GM12864 (cell line): ENCODE measurements at regions not wholly inside any gene's neighbourhood (a gene's known extent, or its start where the extent isn't known, plus 50 kb on each side); places are given as distances from the start of the nearest gene placed in this dataset.
A peak's percentile ranks its signal among the peaks of the same experiment; 100 is the strongest.

Source experiments
- DNase-seq: peaks from one replicate; pipeline ENCODE4 v3.0.0-alpha.2; 2011; ENCODE audit warnings: low read depth
- H3K4me3 ChIP-seq: 2 replicates; pipeline ENCODE4 v1.5.1; 2011; ENCODE audit warnings: mild to moderate bottlenecking, low read depth, low read length, control low read depth
- TF ChIP-seq, protein P1 (sequence below): IDR thresholded peaks from 2 replicates; pipeline ENCODE4 v1.5.1; 2011; ENCODE audit warnings: low read depth, mild to moderate bottlenecking, moderate library complexity, low read length, control low read depth, inconsistent platforms; ENCODE audit errors: missing control alignments

DNA sequence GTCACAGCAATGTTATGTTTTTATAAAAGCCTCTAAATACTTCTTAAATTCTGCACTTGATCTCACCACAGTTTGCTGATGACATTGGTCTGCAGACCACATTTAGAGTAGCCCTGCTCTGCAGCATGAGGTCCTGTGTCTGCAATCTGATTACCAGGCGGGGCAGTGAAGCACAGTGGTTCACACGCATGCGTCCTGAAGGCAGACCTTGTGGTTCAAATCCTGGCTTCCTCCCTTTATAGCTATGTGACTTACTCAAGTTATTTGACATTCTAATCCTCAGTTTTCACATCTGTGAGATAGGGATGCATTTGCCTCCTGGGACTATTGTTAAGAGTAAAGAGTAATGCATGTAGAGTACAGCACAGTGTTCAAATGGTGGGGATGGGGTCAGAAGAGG is 50.3 kb downstream of the BMAL2 start:
- TF ChIP-seq, protein P1, sequence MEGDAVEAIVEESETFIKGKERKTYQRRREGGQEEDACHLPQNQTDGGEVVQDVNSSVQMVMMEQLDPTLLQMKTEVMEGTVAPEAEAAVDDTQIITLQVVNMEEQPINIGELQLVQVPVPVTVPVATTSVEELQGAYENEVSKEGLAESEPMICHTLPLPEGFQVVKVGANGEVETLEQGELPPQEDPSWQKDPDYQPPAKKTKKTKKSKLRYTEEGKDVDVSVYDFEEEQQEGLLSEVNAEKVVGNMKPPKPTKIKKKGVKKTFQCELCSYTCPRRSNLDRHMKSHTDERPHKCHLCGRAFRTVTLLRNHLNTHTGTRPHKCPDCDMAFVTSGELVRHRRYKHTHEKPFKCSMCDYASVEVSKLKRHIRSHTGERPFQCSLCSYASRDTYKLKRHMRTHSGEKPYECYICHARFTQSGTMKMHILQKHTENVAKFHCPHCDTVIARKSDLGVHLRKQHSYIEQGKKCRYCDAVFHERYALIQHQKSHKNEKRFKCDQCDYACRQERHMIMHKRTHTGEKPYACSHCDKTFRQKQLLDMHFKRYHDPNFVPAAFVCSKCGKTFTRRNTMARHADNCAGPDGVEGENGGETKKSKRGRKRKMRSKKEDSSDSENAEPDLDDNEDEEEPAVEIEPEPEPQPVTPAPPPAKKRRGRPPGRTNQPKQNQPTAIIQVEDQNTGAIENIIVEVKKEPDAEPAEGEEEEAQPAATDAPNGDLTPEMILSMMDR = no peak
- DNase-seq = no peak
- H3K4me3 ChIP-seq = no peak overlapping the region

DNA sequence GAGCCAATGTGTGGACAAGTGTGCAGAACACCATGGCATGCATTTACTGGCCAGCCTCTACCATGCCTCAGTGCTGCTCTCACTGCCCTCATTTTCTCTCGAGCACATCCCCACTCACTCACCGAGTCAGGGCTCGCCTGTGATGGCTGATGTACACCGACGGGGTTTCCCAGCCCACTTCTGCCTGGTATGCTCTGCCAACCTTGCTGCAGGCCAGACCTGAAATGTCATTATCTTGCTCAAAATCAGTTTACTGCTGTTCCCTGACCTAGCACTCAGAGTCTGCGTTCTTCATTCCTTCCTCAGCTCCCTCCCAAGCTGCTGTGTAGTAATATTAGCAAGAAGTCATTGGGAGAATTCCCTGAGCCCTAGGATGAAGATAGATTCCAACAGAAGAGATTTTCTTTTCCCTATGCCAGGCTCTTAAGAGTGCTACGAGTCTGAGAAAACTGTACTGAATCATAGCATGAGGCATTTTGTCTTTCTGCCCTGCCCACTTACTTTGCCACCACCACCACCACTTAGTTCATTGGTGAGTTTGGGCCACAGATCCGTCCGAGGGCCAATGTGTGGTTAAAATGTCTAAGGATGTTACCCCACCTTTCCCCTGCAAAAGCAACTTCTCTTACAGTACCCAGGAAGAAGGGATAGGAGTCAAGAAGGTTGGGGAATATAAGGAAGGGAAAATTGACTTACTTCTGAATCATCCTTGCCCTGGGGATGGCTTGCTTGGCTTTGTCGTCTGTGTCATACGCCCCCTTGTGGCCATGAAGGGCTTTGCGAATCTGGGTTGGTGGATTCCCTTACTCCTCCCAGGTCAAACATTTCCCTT is 51.0 kb downstream of the BMAL2 start:
- H3K4me3 ChIP-seq = no peak overlapping the region
- peak; percentile 65 for DNase-seq
- TF ChIP-seq, protein P1 = peak; percentile 95

DNA sequence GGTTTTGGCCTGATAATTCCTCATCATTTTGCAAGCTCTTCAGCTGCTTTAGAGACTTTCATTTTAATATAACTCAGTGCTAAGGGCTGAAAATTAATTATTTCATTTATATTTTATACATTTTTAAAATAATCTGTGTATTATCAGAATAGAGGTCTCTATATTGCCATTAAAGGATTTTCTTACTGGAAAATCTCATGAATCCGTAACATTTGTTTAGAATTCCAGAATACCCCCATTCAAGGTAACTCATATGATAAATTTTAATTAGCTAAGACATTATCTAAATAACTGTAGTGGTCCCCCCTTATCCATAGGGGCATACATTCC is 51.6 kb downstream of the BMAL2 start:
- H3K4me3 ChIP-seq = no peak overlapping the region
- TF ChIP-seq, protein P1 = no peak
- DNase-seq = no peak

DNA sequence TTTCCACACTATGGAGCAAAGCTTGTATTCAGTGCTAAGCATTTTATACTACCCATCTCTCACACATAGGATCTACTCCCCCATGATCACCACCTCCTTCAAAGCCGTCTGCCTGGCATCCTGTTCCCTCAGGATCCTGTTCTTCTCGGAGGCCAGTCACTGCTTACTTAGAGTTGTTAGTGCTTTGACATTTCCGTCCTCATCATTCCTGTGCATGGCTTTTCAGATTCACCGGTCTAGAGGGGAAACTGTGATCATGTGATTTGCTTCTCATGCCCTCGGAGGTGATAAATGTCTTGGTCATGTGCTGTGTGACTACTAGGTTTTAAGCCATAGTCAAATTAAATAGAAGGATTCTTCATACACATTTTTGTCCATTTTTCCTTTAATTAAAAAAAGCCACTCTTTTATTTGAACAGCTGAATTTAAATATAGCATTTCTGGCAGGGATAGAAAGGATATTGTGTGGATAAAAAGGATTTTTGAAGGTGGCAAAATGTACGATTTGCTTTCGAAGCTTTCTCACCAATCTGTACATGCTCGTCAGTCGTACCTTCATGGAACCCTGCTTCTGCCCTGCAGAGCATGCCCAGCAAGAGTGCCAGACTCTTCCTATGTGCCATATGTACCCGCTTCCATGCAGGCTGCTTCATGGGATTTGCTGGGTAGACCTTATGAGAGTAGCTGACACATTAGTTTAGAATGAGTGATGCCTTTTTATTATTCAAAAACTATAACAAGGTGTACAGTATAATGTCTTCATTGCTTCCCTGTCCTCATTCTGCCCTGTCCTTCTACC is 53.3 kb downstream of the BMAL2 start:
- DNase-seq = no peak
- no peak overlapping the region for H3K4me3 ChIP-seq
- TF ChIP-seq, protein P1 = no peak

DNA sequence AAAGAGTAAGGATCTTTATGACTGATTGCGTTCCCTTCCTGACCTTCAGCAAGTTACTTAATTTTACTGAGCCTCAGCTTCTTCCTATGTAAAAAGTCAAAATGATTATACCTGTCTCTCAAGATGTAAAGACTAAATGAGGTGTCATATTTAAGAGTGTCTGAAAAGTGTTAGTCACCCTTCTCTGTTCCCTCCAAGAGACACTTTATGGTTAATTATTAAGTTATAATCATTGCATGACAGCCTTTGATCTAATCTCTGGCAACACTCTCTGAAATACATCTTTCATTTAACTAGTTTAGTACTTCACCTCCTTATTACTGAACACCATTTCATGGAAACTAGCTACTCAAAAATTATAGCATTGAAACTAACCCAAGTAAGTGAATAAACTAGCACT is 54.8 kb downstream of the BMAL2 start:
- DNase-seq = no peak
- no peak overlapping the region for H3K4me3 ChIP-seq
- TF ChIP-seq, protein P1 = no peak

DNA sequence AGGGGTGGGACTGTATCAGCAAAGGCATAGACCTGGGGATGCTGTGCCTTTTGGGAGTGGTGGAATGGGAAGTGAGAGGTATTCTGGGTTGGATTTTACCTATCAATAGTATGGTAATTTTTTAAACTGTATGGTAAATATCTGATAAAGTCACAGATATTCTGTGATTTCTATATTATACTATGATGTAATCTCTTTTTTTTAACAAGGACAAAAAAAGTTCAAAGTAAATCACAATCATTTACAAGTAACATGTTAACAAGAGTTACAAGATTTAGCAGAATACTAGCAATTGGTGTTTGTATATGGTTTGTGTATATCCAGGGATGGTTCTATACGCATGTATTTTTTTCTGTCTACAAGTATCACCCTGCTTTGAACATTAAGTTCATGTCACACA is 56.0 kb downstream of the BMAL2 start:
- no peak for DNase-seq
- TF ChIP-seq, protein P1 = no peak
- no peak overlapping the region for H3K4me3 ChIP-seq

DNA sequence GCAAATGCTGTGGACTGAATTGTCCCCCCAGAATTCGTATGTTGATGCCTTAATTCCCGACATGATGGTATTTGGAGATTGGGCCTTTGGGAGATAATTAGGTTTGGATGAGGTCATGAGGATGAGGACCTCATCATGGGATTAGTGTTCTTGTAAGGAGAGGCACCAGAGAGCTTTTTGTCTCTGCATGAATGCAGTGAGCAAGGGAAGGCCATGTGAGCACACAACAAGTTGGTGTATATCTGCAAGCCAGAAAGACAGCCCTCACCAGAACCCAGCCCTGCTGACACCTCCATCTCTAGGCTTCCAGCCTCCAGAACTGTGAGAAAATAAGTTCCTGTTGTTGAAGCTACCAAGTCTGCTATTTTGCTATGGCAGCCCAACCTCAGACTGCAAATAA is 51.9 kb upstream of the SMCO2 start:
- TF ChIP-seq, protein P1 = no peak
- DNase-seq = no peak
- no peak overlapping the region for H3K4me3 ChIP-seq
